ENCODE measurements at regions not wholly inside any gene's neighbourhood (a gene's known extent, or its start where the extent isn't known, plus 50 kb on each side); places are given as distances from the start of the nearest gene placed in this dataset.
A peak's percentile ranks its signal among the peaks of the same experiment; 100 is the strongest.

GRCh38 chr7:155138204-155138603 is 68.1 kb downstream of the HTR5A start:
- no peak for DNase-seq (ENCODE audit: low read depth)

DNA sequence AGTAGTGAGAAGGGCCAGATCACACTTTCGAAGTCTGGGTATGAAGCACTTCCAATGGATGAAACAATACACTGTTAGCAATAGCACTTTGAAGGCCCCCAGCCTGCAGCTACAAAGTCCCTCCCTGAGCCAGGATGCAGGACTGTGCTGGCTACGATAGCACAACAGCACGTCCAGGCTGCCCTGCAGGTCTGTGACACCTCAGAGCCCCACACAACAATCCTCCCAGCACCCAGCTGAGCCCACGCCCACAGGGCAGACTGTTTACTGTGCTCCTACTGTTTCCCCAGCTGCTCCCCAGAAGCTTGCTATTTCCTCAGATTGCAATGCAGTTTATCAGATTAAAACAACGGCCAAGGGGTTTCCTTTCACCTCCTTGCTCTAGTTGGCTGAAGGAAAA is 71.4 kb downstream of the HTR5A start:
- DNase-seq (ENCODE audit: low read depth): no peak

DNA sequence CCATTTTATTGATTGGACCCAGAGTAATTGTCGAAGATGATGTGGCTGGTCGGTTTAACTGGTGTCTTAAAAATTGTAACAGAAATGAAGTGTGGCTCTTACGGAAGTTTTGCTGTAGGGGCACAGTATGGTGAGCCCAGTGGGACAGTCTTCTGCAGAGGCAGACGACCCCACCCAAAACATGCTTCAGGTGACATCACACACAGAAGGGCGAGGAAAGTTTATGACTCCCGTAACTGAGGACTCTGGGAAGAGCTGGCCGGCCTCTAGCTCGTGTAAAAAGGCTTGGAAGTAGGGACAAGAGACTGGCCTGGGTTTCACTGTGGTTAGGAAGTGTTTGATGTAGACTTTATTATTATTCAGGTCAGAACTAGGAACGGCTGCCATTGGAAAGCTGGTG is 73.3 kb downstream of the HTR5A start:
- DNase-seq (ENCODE audit: low read depth): no peak

- DNase-seq (ENCODE audit: low read depth): no peak
These were observed 74.2 kb downstream of the HTR5A start for GRCh38 chr7:155144371-155144770.

GRCh38 chr7:155145477-155146255 is 75.5 kb downstream of the HTR5A start:
- no peak for DNase-seq (ENCODE audit: low read depth)

GRCh38 chr7:155147172-155147571 is 77.0 kb downstream of the HTR5A start:
- no peak for DNase-seq (ENCODE audit: low read depth)

GRCh38 chr7:155147624-155148023 is 77.5 kb downstream of the HTR5A start:
- no peak for DNase-seq (ENCODE audit: low read depth)

DNA sequence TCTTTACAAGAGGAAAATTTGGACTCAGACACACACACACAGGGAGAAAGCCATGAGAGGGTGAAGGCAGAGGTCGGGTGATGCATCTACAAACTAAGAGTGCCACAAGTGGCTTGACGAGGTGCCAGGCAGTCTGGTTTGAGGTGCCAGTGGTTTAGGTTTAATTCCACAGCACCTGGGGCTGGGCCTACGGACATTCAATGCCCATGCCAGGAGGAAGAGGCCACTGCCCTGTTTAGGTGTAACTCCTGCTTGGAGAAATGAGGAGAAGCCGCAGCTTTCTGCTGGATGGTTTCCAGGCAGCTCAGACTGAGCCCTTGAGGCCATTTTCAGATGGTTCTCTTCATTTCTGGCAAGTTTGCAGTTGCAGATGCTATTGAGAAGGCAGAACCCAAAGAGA is 83.6 kb downstream of the HTR5A start:
- DNase-seq (ENCODE audit: low read depth): no peak

- no peak for DNase-seq (ENCODE audit: low read depth)
These were observed 84.5 kb downstream of the HTR5A start for GRCh38 chr7:155154586-155154985.

DNA sequence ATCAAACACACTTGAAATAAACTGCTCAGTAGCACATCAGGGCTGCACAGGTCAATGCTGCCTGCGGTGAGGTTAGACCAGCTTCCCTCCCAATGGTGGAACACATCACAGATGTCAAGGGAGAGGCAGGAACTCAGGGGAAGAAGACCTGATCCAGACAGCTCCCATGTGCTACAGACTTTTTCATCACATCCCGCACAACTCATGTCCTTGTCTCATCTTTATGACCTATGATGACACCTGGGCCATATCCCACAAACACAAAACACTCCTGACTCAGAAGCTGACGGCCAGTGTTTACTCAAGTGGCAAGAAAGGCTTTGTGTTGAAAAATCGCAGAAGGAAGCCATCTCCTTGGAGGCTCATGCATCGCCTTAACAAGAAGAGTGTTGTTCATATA is 91.6 kb downstream of the HTR5A start:
- DNase-seq (ENCODE audit: low read depth): no peak

GRCh38 chr7:155162422-155162821 is 92.3 kb downstream of the HTR5A start:
- DNase-seq (ENCODE audit: low read depth): no peak

GRCh38 chr7:155163696-155164095 is 93.6 kb downstream of the HTR5A start:
- no peak for DNase-seq (ENCODE audit: low read depth)

DNA sequence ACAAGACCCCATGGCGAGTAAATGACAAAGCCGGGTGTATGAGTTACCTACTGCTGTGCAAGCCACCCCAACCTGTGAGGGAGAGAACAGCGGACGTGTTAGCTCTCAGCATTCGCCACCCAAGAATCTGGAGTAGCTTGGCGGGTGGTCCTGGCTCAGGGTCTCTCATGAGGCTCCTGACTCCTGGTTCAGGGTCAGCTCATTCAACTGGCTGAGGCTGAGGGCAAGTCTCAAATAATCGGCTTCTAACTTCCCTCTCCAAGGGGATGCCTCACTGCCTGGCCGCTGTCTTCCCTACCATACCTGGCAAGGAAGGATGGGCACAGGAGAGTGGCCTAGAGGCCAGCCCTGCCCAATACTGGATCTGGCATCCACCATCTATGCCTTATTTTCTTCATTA is 94.2 kb downstream of the HTR5A start:
- no peak for DNase-seq (ENCODE audit: low read depth)

DNA sequence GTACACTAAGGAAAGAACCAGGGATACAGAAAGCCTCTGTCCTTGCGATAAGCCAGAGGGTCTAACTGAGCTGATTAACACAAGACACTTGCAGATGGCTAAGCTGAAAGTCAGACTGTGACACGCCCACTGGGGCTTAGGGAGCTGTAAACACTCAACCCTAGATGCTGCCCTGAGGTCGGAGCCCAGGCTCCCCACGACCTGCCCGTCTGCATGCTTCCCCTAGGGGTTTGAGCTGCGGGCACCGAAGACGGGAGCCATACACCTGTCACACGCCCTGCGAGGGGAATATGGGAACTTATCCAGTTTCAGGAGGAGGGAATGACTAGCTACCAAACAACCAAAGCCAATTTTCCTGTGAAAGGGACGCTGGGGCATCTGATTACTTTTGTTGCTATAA is 96.0 kb downstream of the HTR5A start:
- peak; percentile 28 for DNase-seq (ENCODE audit: low read depth)

- peak; percentile 98 for DNase-seq (ENCODE audit: low read depth)
These were observed 96.7 kb downstream of the HTR5A start for GRCh38 chr7:155166673-155167370.

GRCh38 chr7:155167706-155168365 is 97.7 kb downstream of the HTR5A start:
- DNase-seq (ENCODE audit: low read depth): peak; percentile 61

DNA sequence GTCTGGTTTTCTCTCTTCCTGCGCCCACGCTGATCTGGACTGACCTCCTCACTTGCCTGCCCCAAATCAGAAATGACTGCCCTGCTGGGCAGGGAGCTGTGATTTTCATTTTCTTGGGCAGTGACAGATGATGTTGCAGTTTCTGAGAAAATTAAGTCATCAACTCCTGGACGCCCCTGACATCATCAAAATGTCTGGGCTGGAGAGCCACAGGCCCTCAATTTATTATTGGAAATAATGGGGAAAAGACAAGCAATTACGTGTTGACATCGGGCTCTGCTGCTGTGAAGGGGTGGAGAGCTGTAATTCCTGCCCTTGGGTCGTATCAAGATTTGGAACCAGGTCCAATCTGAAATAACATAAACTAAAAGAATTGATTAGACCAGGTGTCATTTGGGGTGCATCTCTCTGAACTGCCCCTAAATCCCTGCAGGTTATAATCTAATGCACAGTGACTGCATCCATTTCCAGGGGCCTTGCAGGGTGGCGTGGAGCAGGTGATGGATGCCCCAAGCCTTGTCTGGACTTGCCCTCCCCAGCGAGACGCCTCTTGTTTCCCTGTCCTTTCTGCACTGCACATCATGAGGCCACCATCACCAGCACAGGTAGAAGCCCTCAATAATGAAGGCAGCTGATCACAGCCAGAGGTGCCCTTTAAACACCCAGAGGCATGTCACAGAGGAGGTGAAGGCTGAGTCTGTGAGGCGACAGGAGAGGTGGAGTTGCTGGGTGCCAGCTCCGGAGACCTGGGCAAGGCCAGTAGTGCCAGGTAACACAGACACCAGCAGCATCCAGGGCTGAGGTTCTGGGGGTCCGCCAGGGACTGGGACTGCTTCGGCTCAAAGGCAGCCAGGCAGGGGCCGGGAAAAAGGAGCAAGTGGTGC is 98.7 kb downstream of the HTR5A start:
- DNase-seq (ENCODE audit: low read depth): no peak

- DNase-seq (ENCODE audit: low read depth): no peak
These were observed 99.5 kb downstream of the HTR5A start for GRCh38 chr7:155169498-155170065.

GRCh38 chr7:155170331-155170730 is 100.2 kb downstream of the HTR5A start:
- DNase-seq (ENCODE audit: low read depth): no peak

DNA sequence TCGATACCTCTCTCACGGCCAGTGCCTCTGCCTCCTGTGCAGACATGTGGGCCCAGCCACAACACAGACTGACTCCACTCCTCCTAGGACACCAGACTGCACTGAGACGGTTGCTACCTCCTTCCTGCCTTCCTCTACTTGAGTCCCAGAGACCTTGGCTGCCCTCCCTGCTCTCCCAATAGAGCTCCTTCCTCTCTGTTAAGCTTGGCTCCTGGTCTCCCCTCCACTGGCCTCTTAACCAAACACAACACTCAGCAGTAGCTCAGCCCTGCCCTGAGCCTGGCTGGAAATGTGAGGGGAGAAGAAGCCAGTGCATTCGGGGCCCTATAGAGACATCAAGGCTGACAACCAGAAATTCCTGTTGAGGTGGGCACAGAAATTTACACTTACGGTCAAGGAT is 102.0 kb downstream of the HTR5A start:
- DNase-seq (ENCODE audit: low read depth): no peak

DNA sequence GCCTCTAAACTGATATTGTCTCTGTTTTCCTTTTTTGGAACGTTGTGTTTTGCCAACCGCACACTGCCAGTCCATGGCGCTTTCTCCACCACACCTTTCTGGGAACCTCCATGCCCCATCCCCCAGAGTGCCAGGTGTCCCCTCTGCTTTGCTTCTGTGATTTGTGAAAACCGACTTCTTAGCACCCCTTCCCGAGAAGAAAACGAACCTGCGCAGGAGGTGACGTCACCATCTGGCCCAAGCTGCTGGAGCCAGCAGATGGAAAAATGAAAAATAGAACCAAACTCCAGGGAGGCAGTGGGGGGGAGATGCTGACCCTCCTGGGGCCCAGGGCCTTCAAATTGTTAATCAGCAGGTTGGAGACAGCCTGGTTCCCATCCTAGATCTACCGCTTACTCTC is 103.8 kb downstream of the HTR5A start:
- DNase-seq (ENCODE audit: low read depth): no peak

GRCh38 chr7:155178096-155178495 is 108.0 kb downstream of the HTR5A start:
- DNase-seq (ENCODE audit: low read depth): no peak

Measured in RPMI7951 (cell line).